ENCODE measurements at regions not wholly inside any gene's neighbourhood (a gene's known extent, or its start where the extent isn't known, plus 50 kb on each side); places are given as distances from the start of the nearest gene placed in this dataset.
"Not testable (repeated sequence)": the region's sequence is repeated elsewhere in the genome, so short reads cannot be mapped to it uniquely, and the experiment has no call there.

- DNase-seq = no peak
These were observed 418.8 kb downstream of the TMEM135 start for GRCh38 chr11:87456499-87456898.

GRCh38 chr11:87455180-87455579 lies 417.4 kb downstream of the TMEM135 start:
- no peak for DNase-seq

DNA sequence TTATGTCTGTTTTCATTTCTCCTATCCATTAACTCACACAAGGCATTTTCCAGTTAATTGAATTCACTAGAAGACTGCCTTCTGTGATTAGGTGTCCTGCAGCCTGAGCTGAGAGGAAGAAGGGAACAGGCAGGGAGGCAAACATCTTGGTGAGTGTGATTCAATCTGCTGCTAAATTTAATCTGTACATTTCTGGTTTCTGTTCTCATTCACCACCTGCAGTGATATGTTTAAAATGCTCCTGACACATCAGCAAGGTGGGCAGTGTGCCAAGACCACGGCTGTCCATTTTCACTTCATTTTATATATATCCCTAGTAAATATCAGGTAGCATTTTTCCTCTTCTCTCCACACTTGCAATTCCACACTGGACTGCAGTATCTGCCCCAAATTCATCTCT lies 416.5 kb downstream of the TMEM135 start:
- no peak for DNase-seq

DNA sequence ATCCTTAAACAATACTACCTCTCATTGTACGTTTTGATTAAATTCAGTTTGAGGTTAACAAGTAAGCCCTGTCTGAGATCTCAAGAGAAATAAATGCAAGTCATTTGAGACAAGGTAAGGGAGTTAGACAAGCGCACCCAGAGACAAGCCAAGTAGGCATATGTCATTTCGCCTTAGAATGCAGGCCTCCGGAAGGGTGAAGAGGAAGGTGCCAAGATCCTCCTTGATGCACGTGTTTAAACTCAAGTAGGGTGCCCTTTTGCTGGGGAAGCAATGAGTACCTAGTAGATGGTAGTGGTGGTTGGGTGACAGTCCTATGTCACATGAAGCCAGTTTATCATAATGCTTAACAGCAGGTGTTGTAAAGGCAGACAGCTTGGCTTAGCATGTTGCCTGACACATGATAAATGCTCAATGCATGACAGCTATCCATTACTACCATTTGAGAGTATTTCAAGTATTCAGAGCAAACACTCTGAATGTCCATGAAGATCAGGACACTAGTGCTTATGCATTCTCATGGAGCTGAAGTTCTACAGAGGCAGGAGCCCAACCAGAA lies 415.9 kb downstream of the TMEM135 start:
- no peak for DNase-seq

GRCh38 chr11:87452025-87452424 lies 414.3 kb downstream of the TMEM135 start:
- DNase-seq = not testable (repeated sequence)

GRCh38 chr11:87451395-87451794 lies 413.7 kb downstream of the TMEM135 start:
- DNase-seq = no peak

GRCh38 chr11:87447606-87448005 lies 409.9 kb downstream of the TMEM135 start:
- no peak for DNase-seq

DNA sequence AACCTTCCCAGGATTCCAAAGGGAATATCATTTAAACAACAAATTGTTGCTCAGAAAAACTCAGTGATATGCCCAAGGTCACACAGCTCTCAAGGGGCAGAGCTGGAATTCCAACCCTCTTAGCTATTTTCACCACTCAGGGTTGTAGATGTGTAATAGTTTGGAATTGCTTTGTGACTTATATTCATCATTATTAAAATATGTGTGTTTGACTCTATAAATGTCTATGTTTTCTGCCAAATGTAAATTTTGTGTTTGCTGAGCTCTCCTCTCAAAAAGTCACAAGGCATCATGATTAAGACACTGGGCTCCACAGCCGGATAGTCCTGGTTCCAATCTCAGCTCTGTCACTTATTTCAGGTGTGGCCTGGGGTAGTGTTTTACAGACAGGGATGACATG lies 407.3 kb downstream of the TMEM135 start:
- DNase-seq = no peak

- DNase-seq = no peak
These were observed 406.0 kb downstream of the TMEM135 start for GRCh38 chr11:87443707-87444106.

DNA sequence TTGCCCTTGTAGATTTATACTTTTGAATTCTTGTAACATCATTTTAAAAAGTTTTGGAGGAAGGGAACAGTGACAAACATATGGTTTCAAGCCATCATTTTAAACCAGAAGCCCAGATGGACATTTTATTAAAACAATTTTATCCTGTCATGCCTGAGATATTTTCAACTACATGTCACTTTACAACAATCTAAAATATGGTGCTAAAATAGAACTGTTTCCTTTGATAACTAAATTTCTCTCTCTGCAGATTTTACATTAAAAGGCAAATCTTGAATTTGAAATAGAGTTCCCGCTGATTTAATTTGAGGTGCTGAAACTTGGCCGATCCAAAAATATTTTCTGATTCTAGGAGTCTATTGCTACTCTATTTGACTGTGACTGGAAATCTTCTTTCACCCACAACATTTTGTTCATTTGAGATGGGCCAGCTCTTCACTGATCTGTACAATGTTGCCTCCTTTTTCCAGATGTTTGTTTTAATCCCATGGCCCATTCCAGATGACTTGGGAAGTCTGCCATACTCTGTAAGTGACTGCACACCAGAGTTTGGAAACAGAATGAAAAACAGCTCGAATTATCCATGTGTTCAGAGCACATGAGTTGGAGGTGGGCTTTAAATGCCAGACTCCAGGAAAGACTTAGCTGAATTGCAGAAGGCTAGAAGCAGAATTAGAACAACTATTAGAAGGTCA lies 402.5 kb downstream of the TMEM135 start:
- no peak for DNase-seq

DNA sequence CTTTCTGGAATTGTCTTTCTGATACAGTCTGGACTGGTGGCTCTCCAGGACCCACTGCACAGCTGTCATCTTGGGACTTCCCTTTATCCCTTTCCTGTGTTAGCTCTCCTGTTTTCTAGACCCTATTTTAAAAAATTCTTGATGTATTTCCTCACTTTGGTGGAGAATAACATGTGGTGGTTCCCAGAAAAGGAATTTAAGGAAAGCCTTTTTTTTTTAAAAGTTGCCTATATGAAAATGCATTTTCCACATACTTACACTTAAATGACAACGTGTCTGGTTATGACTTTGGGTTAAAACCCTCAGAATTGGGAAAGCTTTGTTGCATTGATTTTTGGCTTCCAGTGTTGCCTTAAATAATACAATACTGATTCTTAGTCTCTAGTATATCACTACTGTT lies 400.7 kb downstream of the TMEM135 start:
- no peak for DNase-seq

DNA sequence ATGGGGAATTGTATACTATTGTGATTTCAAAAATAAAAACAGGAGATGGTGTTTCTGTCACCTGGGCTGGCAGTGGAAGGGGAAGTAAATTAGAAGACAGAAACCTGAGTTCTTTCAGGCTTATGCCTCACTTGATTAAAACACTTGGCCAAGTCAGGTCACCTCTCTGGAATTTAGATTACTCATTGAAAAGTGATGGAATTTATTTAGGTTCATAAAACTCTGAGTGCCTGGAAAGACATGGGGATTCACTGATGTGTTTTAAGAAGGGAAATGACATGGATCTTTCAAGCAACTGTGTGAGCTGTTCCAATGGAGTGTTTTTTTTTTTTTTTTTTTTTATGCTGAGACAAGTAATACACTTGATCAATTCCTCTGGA lies 400.1 kb downstream of the TMEM135 start:
- DNase-seq = no peak

- DNase-seq = no peak
These were observed 399.6 kb downstream of the TMEM135 start for GRCh38 chr11:87437133-87437843.

- DNase-seq = no peak
These were observed 394.3 kb downstream of the TMEM135 start for GRCh38 chr11:87432022-87432421.

- no peak for DNase-seq
These were observed 393.7 kb downstream of the TMEM135 start for GRCh38 chr11:87431392-87431791.

DNA sequence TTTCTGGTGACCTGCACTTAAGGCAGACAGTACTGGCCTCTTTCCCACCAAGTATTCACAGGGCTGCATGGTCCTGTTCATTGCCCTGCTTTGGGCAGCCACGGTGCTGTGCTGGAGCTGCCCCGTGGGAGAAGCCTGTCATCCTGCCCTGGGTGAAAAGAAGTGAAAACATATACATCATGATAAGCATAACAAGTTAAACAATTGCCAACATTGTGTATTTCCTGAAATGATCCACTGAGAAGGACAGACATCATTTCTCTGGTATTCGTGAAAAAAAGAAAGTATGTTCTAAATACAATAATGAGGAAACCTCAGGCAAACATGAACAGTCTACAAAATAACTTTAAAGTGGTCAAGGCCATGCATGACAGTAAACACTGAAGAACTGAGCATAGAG lies 393.1 kb downstream of the TMEM135 start:
- no peak for DNase-seq

DNA sequence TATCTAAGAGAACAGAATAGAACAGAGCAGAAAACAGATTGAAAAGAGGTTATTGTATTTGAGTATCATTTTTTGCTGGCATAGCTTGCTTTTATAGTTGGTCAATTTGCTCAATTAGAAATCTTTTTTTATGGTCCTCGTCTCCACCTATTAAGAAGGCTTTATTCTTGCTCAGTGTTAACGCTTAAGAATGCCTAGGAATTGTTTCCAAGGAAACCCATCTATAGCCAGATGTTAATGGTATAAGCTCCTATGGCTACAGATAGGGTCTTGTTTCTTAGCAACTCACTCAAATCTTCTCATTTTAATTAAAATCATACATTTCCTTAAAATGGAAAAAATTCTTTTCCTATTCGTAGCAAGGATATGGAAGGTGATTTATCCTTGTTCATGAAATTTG lies 392.3 kb downstream of the TMEM135 start:
- no peak for DNase-seq

DNA sequence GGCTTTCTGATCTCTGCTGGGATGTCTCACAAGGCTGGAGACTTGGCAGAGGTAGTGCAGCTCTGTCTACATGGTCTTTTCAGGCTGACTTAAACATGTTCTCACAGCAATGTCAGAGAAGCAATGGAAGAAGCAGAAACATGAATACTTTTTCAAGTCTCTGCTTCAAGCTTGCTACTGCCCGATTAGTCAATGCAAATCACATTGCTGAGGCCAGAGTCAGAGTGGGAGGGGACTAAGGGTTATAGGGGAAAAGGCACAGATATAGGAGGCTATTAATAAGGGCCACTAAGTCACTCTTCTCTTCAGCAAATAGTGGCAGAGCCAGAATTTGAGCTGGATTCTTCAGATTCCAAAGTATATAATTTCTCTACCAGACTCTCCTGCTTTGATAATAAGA lies 390.5 kb downstream of the TMEM135 start:
- DNase-seq = no peak

DNA sequence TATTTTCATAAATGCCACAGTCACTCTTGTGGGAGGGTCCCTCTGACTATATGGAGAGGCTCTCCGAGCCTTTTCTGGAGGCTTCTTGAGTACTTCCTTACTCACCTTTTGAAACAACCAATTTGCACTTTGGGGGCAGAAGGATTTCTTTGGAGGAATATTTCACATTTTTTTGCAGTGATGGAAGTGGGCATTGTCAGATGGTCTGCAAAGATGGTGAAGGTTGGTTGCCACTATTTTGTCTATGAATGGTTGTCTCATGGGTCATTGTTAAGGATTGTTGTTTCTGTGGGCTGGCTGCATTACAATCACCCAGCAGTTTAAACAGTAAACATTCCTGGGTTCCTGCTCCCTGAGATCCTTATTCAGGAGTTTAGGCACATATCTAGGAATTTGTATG lies 388.2 kb downstream of the TMEM135 start:
- DNase-seq = no peak

DNA sequence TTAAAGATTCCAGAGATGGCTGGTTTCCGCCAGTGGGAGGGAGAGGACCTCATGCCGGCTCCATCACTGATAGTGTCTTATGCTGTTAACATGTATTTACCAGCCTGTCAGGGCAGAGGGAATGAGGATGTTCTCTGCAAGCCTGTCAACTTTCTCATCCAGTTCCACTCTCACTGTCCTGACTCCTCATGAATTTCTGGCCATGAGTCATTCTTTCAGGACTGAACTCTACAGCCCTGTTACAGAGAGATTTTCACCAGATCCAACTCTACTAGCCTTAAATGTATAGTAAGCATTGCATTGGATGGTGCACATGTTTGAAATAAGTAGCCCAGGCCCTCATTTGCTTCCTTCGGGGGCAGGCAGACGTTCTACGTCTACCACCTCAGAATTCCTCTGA lies 387.7 kb downstream of the TMEM135 start:
- no peak for DNase-seq

- no peak for DNase-seq
These were observed 385.4 kb downstream of the TMEM135 start for GRCh38 chr11:87423161-87423560.

DNA sequence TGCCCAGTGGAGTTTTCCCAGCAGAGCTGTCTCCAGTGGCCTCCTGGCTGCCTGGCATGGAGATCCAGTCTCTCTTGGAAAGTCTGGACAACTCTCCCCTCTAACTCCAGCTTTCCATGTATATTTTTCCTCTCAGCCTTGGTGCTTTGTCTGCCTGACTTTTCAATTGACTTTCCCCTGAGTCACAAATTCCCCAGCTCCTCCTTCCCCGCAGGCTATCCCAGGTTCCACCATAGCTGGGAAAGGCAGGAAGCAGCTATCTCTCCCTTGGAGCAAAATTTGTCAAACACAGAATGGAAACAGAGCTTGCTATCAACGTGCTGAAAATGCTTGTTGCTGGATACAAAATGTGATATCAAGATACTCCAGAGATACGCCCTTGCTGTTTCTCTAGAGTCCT lies 384.8 kb downstream of the TMEM135 start:
- DNase-seq = no peak

DNA sequence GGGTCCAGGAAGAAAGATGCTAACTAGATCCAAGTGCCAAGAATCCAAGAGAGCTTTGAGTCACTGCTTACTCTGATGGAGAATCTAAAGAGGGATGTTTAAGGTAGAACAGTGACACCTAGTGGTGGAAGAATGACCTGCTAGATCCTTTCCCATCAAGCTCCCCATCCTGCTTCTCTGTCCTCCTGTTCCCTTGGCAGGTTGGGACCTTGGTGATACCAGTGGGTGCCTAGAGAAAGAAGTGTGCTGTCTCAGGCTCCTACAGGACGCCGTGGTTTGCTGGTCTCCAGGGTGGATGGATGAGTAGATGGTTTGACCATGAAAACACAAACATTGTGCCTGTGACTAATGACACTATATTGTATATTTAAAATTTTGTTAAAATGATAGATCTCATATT lies 383.7 kb downstream of the TMEM135 start:
- DNase-seq = peak; percentile 57

DNA sequence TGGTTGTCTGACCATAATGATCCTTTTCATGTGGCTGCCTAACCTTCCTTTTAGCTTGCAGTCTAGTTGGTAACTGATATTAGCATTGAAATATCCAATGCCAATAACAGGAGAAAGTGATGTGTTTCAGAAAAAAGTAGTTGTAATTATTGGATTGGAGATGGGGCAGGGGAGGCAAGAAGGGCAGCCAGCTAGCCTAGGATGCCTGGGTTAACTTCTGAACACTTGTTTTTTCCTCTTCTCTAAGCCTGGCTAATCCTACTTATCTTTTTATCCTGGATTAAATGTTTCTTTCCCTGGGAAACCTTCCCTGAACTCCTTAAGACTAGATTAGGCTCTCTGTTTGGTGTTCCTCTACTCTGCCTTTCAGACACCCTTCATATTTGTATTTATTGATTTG lies 380.2 kb downstream of the TMEM135 start:
- DNase-seq = no peak

GRCh38 chr11:87405843-87406242 lies 368.1 kb downstream of the TMEM135 start:
- no peak for DNase-seq
